Kidney epithelial cell (primary cell): ENCODE measurements at regions not wholly inside any gene's neighbourhood (a gene's known extent, or its start where the extent isn't known, plus 50 kb on each side); places are given as distances from the start of the nearest gene placed in this dataset.

Experiments used
- DNase-seq: peaks from one replicate; pipeline ENCODE4 v3.0.0-alpha.2; 2010; ENCODE audit warnings: low read depth
- H3K27me3 ChIP-seq: 2 replicates; pipeline ENCODE4 v1.6.0; 2011; ENCODE audit warnings: low read length; ENCODE audit not compliant: control insufficient read depth, insufficient read depth
- H3K36me3 ChIP-seq: 2 replicates; pipeline ENCODE4 v1.5.1; 2011; ENCODE audit warnings: low read length; ENCODE audit not compliant: control insufficient read depth, insufficient read depth
- H3K4me3 ChIP-seq: 2 replicates; pipeline ENCODE4 v1.5.1; 2011; ENCODE audit warnings: low read depth, mild to moderate bottlenecking, control low read depth, low read length
- CTCF ChIP-seq: IDR thresholded peaks from 2 replicates; pipeline ENCODE4 v1.5.1; 2011; ENCODE audit warnings: mild to moderate bottlenecking, moderate library complexity, low read length, control low read depth, inconsistent platforms; ENCODE audit not compliant: insufficient read depth, poor library complexity, severe bottlenecking

DNA sequence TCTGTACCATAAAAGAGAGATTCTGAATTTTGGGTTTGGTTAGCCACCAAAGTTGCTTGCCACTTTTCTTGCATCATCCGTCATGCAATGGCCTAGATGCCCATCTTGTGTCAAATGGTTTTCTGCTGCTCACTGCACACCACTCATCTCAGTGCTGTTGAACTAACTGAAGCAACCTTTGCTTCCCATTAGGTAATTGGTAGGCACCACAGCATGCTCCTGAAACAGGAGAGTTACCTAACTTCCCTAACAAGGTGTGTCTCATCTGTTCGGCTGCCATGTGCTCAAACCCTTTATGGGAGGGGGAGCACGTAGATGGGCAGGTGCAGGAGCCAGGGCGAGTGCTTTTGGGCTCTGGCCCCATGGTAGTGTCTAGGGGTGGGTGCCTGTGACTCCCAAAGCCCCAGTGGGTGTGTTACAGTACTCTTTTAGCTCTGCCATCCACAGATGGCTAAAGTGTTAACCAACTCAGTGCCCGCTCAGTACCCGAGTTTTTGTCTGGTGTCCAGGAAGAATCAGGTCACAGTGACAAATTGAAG lies 147.4 kb upstream of the SPACA1 start:
- DNase-seq, result no peak
- Histone ChIP-seq H3K36me3 (no peaks in the 10 kb centered on the region), H3K4me3 (no peak overlapping the region), H3K27me3 (no peaks in the 10 kb centered on the region)
- no peak for TF ChIP-seq CTCF

- no peaks in the 10 kb centered on the region for H3K27me3 ChIP-seq
- TF ChIP-seq CTCF, result no peak
- no peak for DNase-seq
- no peak overlapping the region for H3K4me3 ChIP-seq
- no peaks in the 10 kb centered on the region for H3K36me3 ChIP-seq
Observed at GRCh38 chr6:87899499-87900147, 148.0 kb upstream of the SPACA1 start.

DNA sequence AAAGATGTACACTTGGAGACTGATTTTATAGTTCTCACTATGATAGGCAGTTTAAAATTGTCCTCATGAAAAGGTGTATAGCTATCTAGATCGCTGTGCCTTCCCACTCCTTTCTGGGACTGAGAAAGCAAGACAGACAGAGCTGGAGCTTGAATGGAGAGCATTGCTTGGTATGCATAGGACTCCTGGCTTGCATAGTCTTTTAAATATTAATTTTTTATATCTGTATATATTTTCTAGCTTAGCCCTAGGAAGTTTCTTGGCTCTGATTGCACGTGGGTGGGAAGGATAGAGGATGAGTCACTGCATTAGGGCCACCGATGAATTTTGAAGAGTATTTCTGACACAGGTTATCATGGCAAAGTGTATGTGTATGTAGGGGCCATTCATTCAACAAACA lies 150.0 kb upstream of the SPACA1 start:
- no peak for TF ChIP-seq CTCF
- no peak for DNase-seq
- Histone ChIP-seq H3K36me3 (no peaks in the 10 kb centered on the region), H3K27me3 (no peaks in the 10 kb centered on the region), H3K4me3 (no peak overlapping the region)

GRCh38 chr6:87897013-87897412 lies 150.6 kb upstream of the SPACA1 start:
- no peak for TF ChIP-seq CTCF
- no peaks in the 10 kb centered on the region for H3K27me3 ChIP-seq
- DNase-seq, result no peak

GRCh38 chr6:87887266-87887665 lies 160.4 kb upstream of the SPACA1 start:
- H3K4me3 ChIP-seq, result no peak overlapping the region
- no peaks in the 10 kb centered on the region for H3K36me3 ChIP-seq
- DNase-seq, result no peak
- TF ChIP-seq CTCF, result no peak
- H3K27me3 ChIP-seq, result no peaks in the 10 kb centered on the region

More at GRCh38 chr6:87897013-87897412, 150.6 kb upstream of the SPACA1 start:
- no peaks in the 10 kb centered on the region for H3K36me3 ChIP-seq
- no peak overlapping the region for H3K4me3 ChIP-seq

- no peak for DNase-seq
- H3K36me3 ChIP-seq, result no peaks in the 10 kb centered on the region
- H3K27me3 ChIP-seq, result no peaks in the 10 kb centered on the region
- no peak for TF ChIP-seq CTCF
- no peak overlapping the region for H3K4me3 ChIP-seq
Observed at GRCh38 chr6:87884203-87884602, 163.4 kb upstream of the SPACA1 start.
